ENCODE measurements at regions not wholly inside any gene's neighbourhood (a gene's known extent, or its start where the extent isn't known, plus 50 kb on each side); places are given as distances from the start of the nearest gene placed in this dataset.

DNA sequence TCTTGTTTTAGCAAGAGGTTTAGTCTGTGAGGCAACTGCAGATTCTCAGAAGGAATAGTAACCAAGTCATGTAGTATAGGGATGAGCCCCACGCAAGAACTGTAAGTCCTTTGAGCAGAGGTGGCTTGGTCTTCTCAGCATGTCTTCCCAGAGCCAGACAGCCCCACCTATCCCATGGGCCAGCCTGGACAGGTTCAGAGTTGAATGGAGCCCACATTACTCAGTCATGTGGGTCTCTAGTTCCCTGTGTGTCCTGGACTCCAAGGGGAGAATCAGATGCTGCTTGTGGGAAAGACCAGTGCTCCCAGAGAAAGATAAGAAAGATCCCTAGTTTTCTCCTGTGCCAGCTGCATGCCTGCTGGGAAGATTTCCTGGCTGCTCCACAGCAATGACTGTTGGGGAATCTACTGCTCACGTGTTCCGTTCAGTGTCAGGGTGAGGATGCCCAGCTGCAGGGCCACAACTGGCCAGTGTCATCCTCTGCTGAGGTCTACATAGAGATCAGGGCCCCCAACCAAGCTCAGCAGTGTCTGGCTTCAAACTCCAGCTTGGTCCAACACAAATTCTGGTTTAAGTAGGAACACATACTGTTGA lies 66.9 kb upstream of the UNC5B start:
- no peak for DNase-seq (ENCODE audit: low spot score)

DNA sequence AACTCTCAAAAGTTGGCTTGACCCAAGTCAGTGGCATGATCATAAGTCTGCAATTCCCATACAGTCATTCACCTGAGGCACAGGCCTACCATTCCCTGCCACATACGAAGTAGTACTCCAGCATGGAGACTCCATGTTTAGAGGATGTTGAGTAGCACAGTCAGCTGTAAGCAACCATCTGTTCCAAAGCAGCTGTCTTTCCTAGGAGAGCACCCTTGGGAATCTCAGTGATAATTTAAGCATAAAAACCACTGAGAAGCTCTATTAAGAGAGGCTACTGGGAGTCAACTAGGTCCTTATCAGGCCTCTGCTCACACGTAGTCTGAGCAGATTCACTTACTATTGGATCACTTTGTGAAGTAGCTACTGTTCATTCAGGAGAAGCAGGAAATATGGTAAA lies 61.6 kb upstream of the UNC5B start:
- no peak for DNase-seq (ENCODE audit: low spot score)

DNA sequence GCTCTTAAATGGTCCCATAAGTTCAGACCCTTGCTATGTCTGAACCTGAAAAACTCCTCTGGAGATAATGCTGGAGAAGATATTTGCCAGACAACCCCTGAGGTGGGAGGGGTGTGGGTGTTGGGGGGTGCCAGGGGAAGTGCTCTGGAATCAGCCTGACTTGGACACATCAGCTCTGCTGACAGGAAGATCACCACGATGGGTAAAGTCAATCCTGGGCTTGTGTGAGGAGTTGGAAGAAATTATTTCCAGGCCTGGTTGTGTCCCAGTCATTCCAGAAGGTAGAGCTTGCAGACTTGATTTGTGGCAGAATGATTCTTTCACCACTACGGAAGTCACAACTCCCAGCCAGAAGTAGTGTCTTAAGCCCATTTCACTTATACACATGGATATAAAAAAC lies 60.3 kb upstream of the UNC5B start:
- DNase-seq (ENCODE audit: low spot score), result no peak

DNA sequence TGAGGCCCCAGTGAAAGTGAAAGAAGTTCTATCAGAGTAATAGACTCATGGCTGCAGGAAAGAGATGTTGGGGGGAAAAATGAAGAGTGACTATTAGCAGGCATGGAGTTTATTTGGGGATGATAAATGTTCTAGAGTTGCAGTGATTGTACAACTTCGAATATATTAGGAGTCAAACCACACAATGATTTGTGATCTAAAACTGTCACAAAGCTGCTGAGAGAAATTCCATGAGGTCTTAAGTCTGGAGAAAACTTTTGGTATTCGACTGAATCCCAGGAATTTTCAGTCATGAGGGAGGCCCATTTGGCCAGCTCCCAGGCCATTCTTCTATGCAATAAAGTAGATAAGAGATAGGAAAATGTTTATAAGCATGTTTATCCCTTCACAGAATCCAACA lies 55.9 kb upstream of the UNC5B start:
- DNase-seq (ENCODE audit: low spot score), result no peak

DNA sequence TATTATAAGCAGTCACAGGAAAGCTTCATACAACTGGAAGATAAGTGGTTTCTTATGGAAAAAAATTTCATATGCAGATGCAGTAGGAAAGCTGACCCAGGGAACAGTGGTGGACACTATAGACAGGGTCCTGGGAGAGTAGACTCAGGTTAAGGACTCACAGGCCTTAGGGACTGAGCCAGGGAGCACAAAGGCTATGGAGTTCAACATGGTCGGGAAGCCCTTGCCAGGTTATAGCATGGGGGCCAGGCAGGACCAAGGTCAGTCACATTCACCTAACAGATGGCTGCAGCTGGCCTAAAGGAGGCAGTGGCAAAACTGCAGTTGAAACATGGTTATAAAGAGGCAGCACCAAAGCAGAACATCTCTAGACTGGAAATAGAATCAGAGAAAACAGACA lies 54.9 kb upstream of the UNC5B start:
- DNase-seq (ENCODE audit: low spot score), result no peak

DNA sequence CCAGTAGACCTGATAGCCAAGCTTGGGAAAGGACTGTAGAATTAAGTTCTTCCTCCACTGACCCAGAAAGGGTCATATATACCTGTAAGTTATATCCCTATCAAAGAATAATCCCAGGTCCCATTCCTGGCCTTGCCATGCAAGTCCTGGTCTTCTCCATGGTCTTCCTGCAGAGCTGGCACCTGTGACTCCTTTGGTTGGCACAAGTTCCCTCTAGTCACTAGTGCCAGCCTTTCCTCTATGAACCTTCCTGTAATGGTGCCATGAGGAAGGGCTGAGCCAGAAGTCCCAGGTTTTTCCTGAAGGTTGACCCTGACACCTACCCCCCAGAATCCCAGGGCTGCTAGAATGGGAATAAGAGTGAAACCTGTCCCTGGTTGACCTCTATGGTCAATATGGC lies 54.1 kb upstream of the UNC5B start:
- DNase-seq (ENCODE audit: low spot score), result no peak

DNA sequence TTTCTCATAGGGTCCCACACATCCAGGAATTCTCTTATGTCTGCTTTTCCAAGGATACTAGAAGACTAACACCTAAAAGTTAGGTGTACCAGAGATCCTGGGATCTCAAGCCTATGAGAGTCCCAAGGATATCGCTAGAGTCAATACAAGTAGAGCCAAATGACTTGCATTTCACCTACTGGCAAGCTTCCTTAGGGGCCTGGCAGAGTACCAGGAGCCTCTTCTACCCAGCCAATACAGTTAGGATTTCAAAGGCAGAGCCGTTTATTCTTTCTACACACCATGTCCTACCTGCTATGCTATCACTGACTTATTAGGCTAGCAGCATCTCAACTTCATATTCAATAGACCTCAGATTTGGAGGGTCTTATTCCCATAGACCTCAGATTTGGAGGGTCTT lies 53.5 kb upstream of the UNC5B start:
- DNase-seq (ENCODE audit: low spot score), result no peak

DNA sequence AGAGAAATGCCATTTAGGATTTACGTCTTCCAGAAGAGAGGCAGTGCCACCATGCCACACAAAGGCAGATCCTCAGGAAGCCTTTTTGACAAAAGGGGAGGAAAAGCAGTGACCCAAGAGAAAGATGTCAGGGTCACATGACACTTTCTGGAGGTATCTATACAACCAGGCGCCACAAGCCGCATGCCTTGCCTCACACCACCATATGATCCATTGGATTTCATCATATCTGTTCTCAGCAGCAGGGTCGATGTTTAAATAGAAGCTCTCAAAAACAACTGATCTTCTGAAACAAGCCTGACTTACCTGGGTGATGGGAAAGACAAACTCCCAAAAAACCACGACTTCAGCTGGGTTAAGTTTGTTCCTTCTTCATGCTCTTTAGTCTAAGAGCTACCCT lies 52.5 kb upstream of the UNC5B start:
- no peak for DNase-seq (ENCODE audit: low spot score)

DNA sequence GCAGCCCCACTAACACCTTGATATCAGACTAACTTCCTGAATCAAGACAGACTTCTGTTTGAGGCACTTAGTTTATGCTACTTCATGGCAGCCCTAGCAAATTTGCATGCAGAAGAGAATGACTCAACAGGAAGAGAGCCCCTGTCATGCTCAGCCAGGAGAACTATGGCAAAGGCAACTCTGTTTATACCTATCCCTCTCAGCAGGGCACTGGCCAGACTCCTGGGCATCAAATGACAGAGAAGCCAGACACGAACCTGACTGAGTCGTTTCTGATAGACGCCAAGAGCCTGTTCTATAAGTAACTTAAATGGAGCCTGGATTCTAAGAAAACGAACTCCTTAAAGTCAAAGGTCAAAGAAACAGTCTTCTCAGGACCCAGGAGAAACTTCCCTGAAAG lies 50.9 kb upstream of the UNC5B start:
- no peak for DNase-seq (ENCODE audit: low spot score)

Data from ecto neural progenitor cell (in vitro differentiated cells).